ENCODE measurements at regions not wholly inside any gene's neighbourhood (a gene's known extent, or its start where the extent isn't known, plus 50 kb on each side); places are given as distances from the start of the nearest gene placed in this dataset.

GRCh38 chr3:157786211-157786610 lies 283.0 kb upstream of the VEPH1 start:
- no peak overlapping the region for H3K27ac ChIP-seq
- H3K4me1 ChIP-seq, result peaks cover 6% of the 10 kb centered on the region
- no peaks in the 10 kb centered on the region for H3K27me3 ChIP-seq (ENCODE audit: low read depth)
- TF ChIP-seq CTCF (IDR thresholded peaks at IDR 0.05), result no peak
- ATAC-seq (no peak), DNase-seq (no peak)
- H3K9me3 ChIP-seq, result no peaks in the 10 kb centered on the region
- intact Hi-C loops (cut with DNase I), result no loop called here
- no peak overlapping the region for H3K4me3 ChIP-seq
- H3K36me3 ChIP-seq, result no peaks in the 10 kb centered on the region

GRCh38 chr3:157785102-157785826 lies 282.0 kb upstream of the VEPH1 start:
- no peak overlapping the region for H3K4me3 ChIP-seq
- H3K4me1 ChIP-seq, result peaks cover 6% of the 10 kb centered on the region
- ATAC-seq (peak in 1 of 2 donors; percentile 38), DNase-seq (no peak)
- no peaks in the 10 kb centered on the region for H3K36me3 ChIP-seq
- intact Hi-C loops (cut with DNase I), result no loop called here
- no peaks in the 10 kb centered on the region for H3K9me3 ChIP-seq
- no peak for TF ChIP-seq CTCF (IDR thresholded peaks at IDR 0.05)
- H3K27ac ChIP-seq, result no peak overlapping the region
- H3K27me3 ChIP-seq (ENCODE audit: low read depth), result no peaks in the 10 kb centered on the region

- Histone ChIP-seq H3K9me3 (no peaks in the 10 kb centered on the region), H3K27me3 (ENCODE audit: low read depth) (no peaks in the 10 kb centered on the region), H3K27ac (no peak overlapping the region), H3K4me3 (no peak overlapping the region), H3K4me1 (peaks cover 6% of the 10 kb centered on the region), H3K36me3 (no peaks in the 10 kb centered on the region)
- TF ChIP-seq CTCF (IDR thresholded peaks at IDR 0.05), result no peak
- intact Hi-C loops (cut with DNase I), result no loop called here
- DNase-seq (no peak), ATAC-seq (no peak)
Observed at GRCh38 chr3:157782236-157782635, 279.0 kb upstream of the VEPH1 start.

GRCh38 chr3:157776861-157777260 lies 273.6 kb upstream of the VEPH1 start:
- intact Hi-C loops (cut with DNase I), result no loop called here

GRCh38 chr3:157775446-157775845 lies 272.2 kb upstream of the VEPH1 start:
- no peak for TF ChIP-seq CTCF (IDR thresholded peaks at IDR 0.05)
- Histone ChIP-seq H3K4me1 (no peaks in the 10 kb centered on the region), H3K27ac (no peak overlapping the region), H3K9me3 (no peaks in the 10 kb centered on the region), H3K27me3 (ENCODE audit: low read depth) (no peaks in the 10 kb centered on the region), H3K36me3 (no peaks in the 10 kb centered on the region), H3K4me3 (no peak overlapping the region)
- DNase-seq (no peak), ATAC-seq (no peak)
- intact Hi-C loops (cut with DNase I), result no loop called here

More at GRCh38 chr3:157776861-157777260, 273.6 kb upstream of the VEPH1 start:
- no peak overlapping the region for H3K4me3 ChIP-seq
- no peaks in the 10 kb centered on the region for H3K9me3 ChIP-seq
- H3K36me3 ChIP-seq, result no peaks in the 10 kb centered on the region
- TF ChIP-seq CTCF (IDR thresholded peaks at IDR 0.05), result no peak
- no peaks in the 10 kb centered on the region for H3K27me3 ChIP-seq (ENCODE audit: low read depth)
- H3K27ac ChIP-seq, result no peak overlapping the region
- DNase-seq (no peak), ATAC-seq (no peak)
- no peaks in the 10 kb centered on the region for H3K4me1 ChIP-seq
